GM23338 (cell line): ENCODE measurements at regions not wholly inside any gene's neighbourhood (a gene's known extent, or its start where the extent isn't known, plus 50 kb on each side); places are given as distances from the start of the nearest gene placed in this dataset.

ENCODE experiments used
- ATAC-seq: fragments of 200-7000 bp; cut with Tn5 transposase; 3 replicates; pipeline ENCODE4 v1.9.1; 2020
- DNase-seq: peaks from one replicate; pipeline ENCODE4 v3.0.0-alpha.2; 2015; ENCODE audit warnings: low spot score
- H2AFZ ChIP-seq: fragments of 200-600 bp; sonication (generic); 2 replicates; pipeline ENCODE4 v1.8.0; 2016; ENCODE audit warnings: antibody characterized with exemption, mild to moderate bottlenecking, moderate library complexity
- H3F3A ChIP-seq: fragments of 200-600 bp; sonication (generic); replicated peaks from 2 replicates; pipeline ENCODE4 v1.8.0; 2017; ENCODE audit warnings: antibody characterized with exemption, mixed run types, low read depth
- H3K27ac ChIP-seq: fragments of 200-600 bp; sonication (generic); 2 replicates; pipeline ENCODE4 v1.6.1; 2016; ENCODE audit warnings: low read depth
- H3K27me3 ChIP-seq: fragments of 200-600 bp; sonication (generic); 2 replicates; pipeline ENCODE4 v1.8.0; 2016; ENCODE audit warnings: mild to moderate bottlenecking, mixed run types, moderate library complexity; ENCODE audit not compliant: insufficient read depth
- H3K36me3 ChIP-seq: fragments of 200-600 bp; sonication (generic); 2 replicates; pipeline ENCODE4 v1.8.0; 2016; ENCODE audit warnings: mild to moderate bottlenecking; ENCODE audit not compliant: insufficient read depth
- H3K4me1 ChIP-seq: fragments of 200-600 bp; sonication (generic); 2 replicates; pipeline ENCODE4 v1.8.0; 2016; ENCODE audit warnings: mild to moderate bottlenecking, moderate library complexity; ENCODE audit not compliant: insufficient read depth
- H3K4me2 ChIP-seq: fragments of 200-600 bp; sonication (generic); 2 replicates; pipeline ENCODE4 v1.7.1; 2017; ENCODE audit warnings: mixed run types
- H3K4me3 ChIP-seq: fragments of 200-600 bp; sonication (generic); 2 replicates; pipeline ENCODE4 v1.6.1; 2016; ENCODE audit warnings: mixed run types
- H3K79me2 ChIP-seq: fragments of 200-600 bp; sonication (generic); replicated peaks from 2 replicates; pipeline ENCODE4 v1.8.0; 2017; ENCODE audit warnings: mild to moderate bottlenecking; ENCODE audit not compliant: insufficient read depth
- H3K9me2 ChIP-seq: fragments of 200-600 bp; sonication (generic); 2 replicates; pipeline ENCODE4 v1.8.0; 2017; ENCODE audit not compliant: insufficient read depth
- H4K20me1 ChIP-seq: fragments of 200-600 bp; sonication (generic); replicated peaks from 2 replicates; pipeline ENCODE4 v1.8.0; 2017; ENCODE audit warnings: mild to moderate bottlenecking; ENCODE audit not compliant: insufficient read depth
- H3K27ac Mint-ChIP-seq: 2 replicates; pipeline ENCODE4 v1.8.0; 2020; ENCODE audit warnings: inconsistent platforms, mild to moderate bottlenecking, moderate library complexity, mixed read lengths
- H3K27me3 Mint-ChIP-seq: 3 replicates; pipeline ENCODE4 v1.8.0; 2022; ENCODE audit warnings: low read depth, mild to moderate bottlenecking, moderate library complexity, mixed read lengths, inconsistent platforms; ENCODE audit not compliant: insufficient read depth, poor library complexity
- H3K36me3 Mint-ChIP-seq: 3 replicates; pipeline ENCODE4 v1.8.0; 2021; ENCODE audit warnings: low read depth, mild to moderate bottlenecking, inconsistent platforms, moderate library complexity, mixed read lengths
- H3K4me1 Mint-ChIP-seq: 3 replicates; pipeline ENCODE4 v1.8.0; 2020; ENCODE audit warnings: mild to moderate bottlenecking, inconsistent platforms, mixed read lengths
- H3K4me3 Mint-ChIP-seq: 3 replicates; pipeline ENCODE4 v1.8.0; 2021; ENCODE audit warnings: moderate library complexity, mild to moderate bottlenecking, inconsistent platforms, mixed read lengths
- H3K9me3 Mint-ChIP-seq: 3 replicates; pipeline ENCODE4 v1.8.0; 2020; ENCODE audit warnings: moderate library complexity, mild to moderate bottlenecking, inconsistent platforms, mixed read lengths
- CREB1 ChIP-seq: fragments of 250-450 bp; sonication (Bioruptor Pico); IDR thresholded peaks from 2 replicates; pipeline ENCODE4 v1.5.0; 2020; ENCODE audit warnings: low read depth, mild to moderate bottlenecking, moderate library complexity
- ETS1 ChIP-seq: IDR thresholded peaks from 2 replicates; pipeline ENCODE4 v1.6.1; 2016; ENCODE audit warnings: antibody characterized with exemption
- EZH2 ChIP-seq: fragments of 200-600 bp; sonication (generic); IDR thresholded peaks from one replicate; pipeline ENCODE4 v1.8.0; 2017; ENCODE audit warnings: antibody characterized with exemption, mild to moderate bottlenecking, low read depth; ENCODE audit not compliant: unreplicated experiment
- EZH2phosphoT487 ChIP-seq: fragments of 200-600 bp; sonication (generic); IDR thresholded peaks from one replicate; pipeline ENCODE4 v1.8.1; 2018; ENCODE audit warnings: antibody characterized with exemption; ENCODE audit not compliant: unreplicated experiment
- JUNB ChIP-seq: IDR thresholded peaks from one replicate; pipeline ENCODE4 v1.6.1; 2016; ENCODE audit warnings: antibody characterized with exemption; ENCODE audit not compliant: unreplicated experiment
- NANOG ChIP-seq: IDR thresholded peaks from 2 replicates; pipeline ENCODE4 v1.6.1; 2016; ENCODE audit warnings: antibody characterized with exemption, borderline replicate concordance
- ZNF114 ChIP-seq: fragments of 250-450 bp; sonication (Bioruptor Pico); IDR thresholded peaks from 2 replicates; pipeline ENCODE4 v1.5.0; 2020; ENCODE audit warnings: mild to moderate bottlenecking, moderate library complexity
- ZNF331 ChIP-seq: fragments of 250-450 bp; sonication (Bioruptor Pico); IDR thresholded peaks from 2 replicates; pipeline ENCODE4 v1.5.0; 2020; ENCODE audit warnings: low read depth, mild to moderate bottlenecking, moderate library complexity
- ZNF462 ChIP-seq: fragments of 250-450 bp; sonication (Bioruptor Pico); IDR thresholded peaks from 2 replicates; pipeline ENCODE4 v1.5.0; 2020; ENCODE audit warnings: mild to moderate bottlenecking, moderate library complexity
- TF ChIP-seq, protein P1 (sequence below), 2 experiments: fragments of 200-600 bp in 1 of 2; sonication (generic) in 1 of 2; conservative IDR thresholded peaks; 2 replicates each; pipeline versions ENCODE4 v1.5.1 to v1.6.1; 2016 to 2017; ENCODE audit warnings: antibody characterized with exemption in 2 of 2, low read depth in 2 of 2, mild to moderate bottlenecking in 2 of 2, moderate library complexity in 1 of 2
- TF ChIP-seq, protein P2 (sequence below): IDR thresholded peaks from one replicate; pipeline ENCODE4 v1.6.1; 2018; ENCODE audit warnings: antibody characterized with exemption; ENCODE audit not compliant: unreplicated experiment

- no peak for TF ChIP-seq ETS1
- no peak for TF ChIP-seq ZNF114 (CRISPR knock-in tag)
- TF ChIP-seq NANOG, result no peak
- TF ChIP-seq, protein P1, sequence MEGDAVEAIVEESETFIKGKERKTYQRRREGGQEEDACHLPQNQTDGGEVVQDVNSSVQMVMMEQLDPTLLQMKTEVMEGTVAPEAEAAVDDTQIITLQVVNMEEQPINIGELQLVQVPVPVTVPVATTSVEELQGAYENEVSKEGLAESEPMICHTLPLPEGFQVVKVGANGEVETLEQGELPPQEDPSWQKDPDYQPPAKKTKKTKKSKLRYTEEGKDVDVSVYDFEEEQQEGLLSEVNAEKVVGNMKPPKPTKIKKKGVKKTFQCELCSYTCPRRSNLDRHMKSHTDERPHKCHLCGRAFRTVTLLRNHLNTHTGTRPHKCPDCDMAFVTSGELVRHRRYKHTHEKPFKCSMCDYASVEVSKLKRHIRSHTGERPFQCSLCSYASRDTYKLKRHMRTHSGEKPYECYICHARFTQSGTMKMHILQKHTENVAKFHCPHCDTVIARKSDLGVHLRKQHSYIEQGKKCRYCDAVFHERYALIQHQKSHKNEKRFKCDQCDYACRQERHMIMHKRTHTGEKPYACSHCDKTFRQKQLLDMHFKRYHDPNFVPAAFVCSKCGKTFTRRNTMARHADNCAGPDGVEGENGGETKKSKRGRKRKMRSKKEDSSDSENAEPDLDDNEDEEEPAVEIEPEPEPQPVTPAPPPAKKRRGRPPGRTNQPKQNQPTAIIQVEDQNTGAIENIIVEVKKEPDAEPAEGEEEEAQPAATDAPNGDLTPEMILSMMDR (conservative IDR thresholded peaks at IDR 0.05; ENCODE audit: low read depth in 2 of 2), result no peak
- no peak for TF ChIP-seq JUNB
Observed at GRCh38 chr4:8730681-8731080, 138.1 kb downstream of the CPZ start (continued).

DNA sequence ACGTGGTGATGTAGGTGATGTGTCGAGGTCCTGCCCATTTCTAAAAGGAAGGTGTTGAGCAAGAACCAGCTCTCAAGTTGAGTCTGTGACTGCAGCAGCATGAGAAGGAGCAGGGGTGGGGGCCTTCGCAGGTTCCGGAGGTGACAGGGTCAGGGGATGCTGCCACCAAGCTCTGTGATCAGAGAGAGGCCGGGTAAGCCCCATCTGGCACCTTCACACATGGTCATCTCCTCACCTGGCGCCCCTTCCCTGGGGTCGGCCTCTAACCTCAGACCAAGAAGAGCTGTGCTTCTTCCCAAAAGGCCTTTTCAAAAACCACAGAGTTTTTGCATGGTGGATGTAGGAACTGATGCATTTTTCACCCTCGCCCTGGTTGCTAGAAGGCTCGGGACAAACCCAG lies 137.6 kb downstream of the CPZ start:
- Histone ChIP-seq H3K9me2 (no peaks in the 10 kb centered on the region), H3K4me2 (no peak overlapping the region), H3K4me1 (no peaks in the 10 kb centered on the region), H3K27ac (no peak overlapping the region), H3K27me3 (no peaks in the 10 kb centered on the region), H3K4me3 (no peak overlapping the region), H4K20me1 (no peaks in the 10 kb centered on the region), H2AFZ (no peak overlapping the region), H3K36me3 (no peaks in the 10 kb centered on the region), H3K79me2 (no peaks in the 10 kb centered on the region), H3F3A (no peaks in the 10 kb centered on the region)
- H3K27ac Mint-ChIP-seq, result no peak overlapping the region
- TF ChIP-seq ETS1 (no peak), ZNF114 (CRISPR knock-in tag) (no peak), CREB1 (CRISPR knock-in tag) (no peak), ZNF462 (CRISPR knock-in tag) (no peak), EZH2phosphoT487 (no peak), ZNF331 (no peak), EZH2 (no peak)
- TF ChIP-seq, protein P2, sequence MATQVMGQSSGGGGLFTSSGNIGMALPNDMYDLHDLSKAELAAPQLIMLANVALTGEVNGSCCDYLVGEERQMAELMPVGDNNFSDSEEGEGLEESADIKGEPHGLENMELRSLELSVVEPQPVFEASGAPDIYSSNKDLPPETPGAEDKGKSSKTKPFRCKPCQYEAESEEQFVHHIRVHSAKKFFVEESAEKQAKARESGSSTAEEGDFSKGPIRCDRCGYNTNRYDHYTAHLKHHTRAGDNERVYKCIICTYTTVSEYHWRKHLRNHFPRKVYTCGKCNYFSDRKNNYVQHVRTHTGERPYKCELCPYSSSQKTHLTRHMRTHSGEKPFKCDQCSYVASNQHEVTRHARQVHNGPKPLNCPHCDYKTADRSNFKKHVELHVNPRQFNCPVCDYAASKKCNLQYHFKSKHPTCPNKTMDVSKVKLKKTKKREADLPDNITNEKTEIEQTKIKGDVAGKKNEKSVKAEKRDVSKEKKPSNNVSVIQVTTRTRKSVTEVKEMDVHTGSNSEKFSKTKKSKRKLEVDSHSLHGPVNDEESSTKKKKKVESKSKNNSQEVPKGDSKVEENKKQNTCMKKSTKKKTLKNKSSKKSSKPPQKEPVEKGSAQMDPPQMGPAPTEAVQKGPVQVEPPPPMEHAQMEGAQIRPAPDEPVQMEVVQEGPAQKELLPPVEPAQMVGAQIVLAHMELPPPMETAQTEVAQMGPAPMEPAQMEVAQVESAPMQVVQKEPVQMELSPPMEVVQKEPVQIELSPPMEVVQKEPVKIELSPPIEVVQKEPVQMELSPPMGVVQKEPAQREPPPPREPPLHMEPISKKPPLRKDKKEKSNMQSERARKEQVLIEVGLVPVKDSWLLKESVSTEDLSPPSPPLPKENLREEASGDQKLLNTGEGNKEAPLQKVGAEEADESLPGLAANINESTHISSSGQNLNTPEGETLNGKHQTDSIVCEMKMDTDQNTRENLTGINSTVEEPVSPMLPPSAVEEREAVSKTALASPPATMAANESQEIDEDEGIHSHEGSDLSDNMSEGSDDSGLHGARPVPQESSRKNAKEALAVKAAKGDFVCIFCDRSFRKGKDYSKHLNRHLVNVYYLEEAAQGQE, result no peak
- no peak for ATAC-seq
- H3K4me3 Mint-ChIP-seq, result no peak overlapping the region
- peaks cover 34% of the 10 kb centered on the region; the same call in 2 of the 3 replicates for H3K9me3 Mint-ChIP-seq
- H3K4me1 Mint-ChIP-seq, result no peaks in the 10 kb centered on the region
- peaks cover 7% of the 10 kb centered on the region for H3K27me3 Mint-ChIP-seq
- DNase-seq, result no peak
- peaks cover 10% of the 10 kb centered on the region; the same call in 1 of the 3 replicates for H3K36me3 Mint-ChIP-seq
